Fibroblast of lung (primary cell): ENCODE measurements at regions not wholly inside any gene's neighbourhood (a gene's known extent, or its start where the extent isn't known, plus 50 kb on each side); places are given as distances from the start of the nearest gene placed in this dataset.

Experiments used
- DNase-seq, 2 donors: peaks; one replicate each; pipeline versions ENCODE4 v3.0.0 to v3.0.0-alpha.2; 2010; ENCODE audit warnings: low read depth in 2 of 2
- H2AFZ ChIP-seq: 2 replicates; pipeline ENCODE4 v1.5.1; 2012; ENCODE audit warnings: low read length, control low read depth, inconsistent platforms
- H3K27ac ChIP-seq: 2 replicates; pipeline ENCODE4 v1.5.1; 2011; ENCODE audit warnings: low read length, control low read depth; ENCODE audit not compliant: insufficient read depth
- H3K27me3 ChIP-seq: 2 replicates; pipeline ENCODE4 v1.5.1; 2011; ENCODE audit warnings: mild to moderate bottlenecking, low read length; ENCODE audit not compliant: control insufficient read depth, insufficient read depth
- H3K36me3 ChIP-seq: 2 replicates; pipeline ENCODE4 v1.5.1; 2011; ENCODE audit warnings: low read length; ENCODE audit not compliant: control insufficient read depth, insufficient read depth
- H3K4me1 ChIP-seq: 2 replicates; pipeline ENCODE4 v1.5.1; 2011; ENCODE audit warnings: low read length; ENCODE audit not compliant: control insufficient read depth, insufficient read depth; ENCODE audit errors: extremely low read depth
- H3K4me2 ChIP-seq: 2 replicates; pipeline ENCODE4 v1.5.1; 2011; ENCODE audit warnings: low read length, control low read depth; ENCODE audit not compliant: insufficient read depth; ENCODE audit errors: extremely low read depth
- H3K4me3 ChIP-seq, 4 experiments: fragments of 200-600 bp in 1 of 4; sonication (generic) in 1 of 4; replicated peaks in 1 of 4; 2 replicates each; pipeline ENCODE4 v1.5.1; 2011 to 2016; ENCODE audit warnings: low read length in 4 of 4, low read depth in 3 of 4, mild to moderate bottlenecking in 3 of 4, control low read depth in 2 of 4, inconsistent platforms in 1 of 4, mixed read lengths in 1 of 4; ENCODE audit not compliant: insufficient read depth in 1 of 4; ENCODE audit errors: control extremely low read depth in 1 of 4
- H3K79me2 ChIP-seq: 2 replicates; pipeline ENCODE4 v1.5.1; 2012; ENCODE audit warnings: mild to moderate bottlenecking, low read length, inconsistent platforms; ENCODE audit not compliant: control insufficient read depth, insufficient read depth
- H3K9ac ChIP-seq: 2 replicates; pipeline ENCODE4 v1.5.1; 2011; ENCODE audit warnings: mild to moderate bottlenecking, low read length, control low read depth; ENCODE audit not compliant: insufficient read depth
- H3K9me3 ChIP-seq: 2 replicates; pipeline ENCODE4 v1.5.1; 2012; ENCODE audit warnings: low read depth, low read length; ENCODE audit not compliant: control insufficient read depth, insufficient read depth
- H4K20me1 ChIP-seq: 2 replicates; pipeline ENCODE4 v1.5.1; 2011; ENCODE audit warnings: low read length; ENCODE audit not compliant: control insufficient read depth, insufficient read depth; ENCODE audit errors: extremely low read depth
- EZH2 ChIP-seq: IDR thresholded peaks from 2 replicates; pipeline ENCODE4 v1.5.1; 2012; ENCODE audit warnings: low read length, control low read depth, mild to moderate bottlenecking; ENCODE audit errors: missing control alignments
- TF ChIP-seq, protein P1 (sequence below), 2 donors: IDR thresholded peaks in 1 of 2; conservative IDR thresholded peaks in 1 of 2; 1 replicate in 1 of 2; 2 replicates in 1 of 2; pipeline ENCODE4 v1.5.1; 2011 to 2012; ENCODE audit warnings: low read length in 2 of 2, control low read depth in 1 of 2, inconsistent platforms in 1 of 2, low read depth in 1 of 2, mild to moderate bottlenecking in 1 of 2

- Histone ChIP-seq H4K20me1 (no peaks in the 10 kb centered on the region), H3K27ac (no peak overlapping the region), H3K9ac (no peak overlapping the region), H3K4me1 (no peaks in the 10 kb centered on the region), H3K4me2 (no peak overlapping the region), H3K27me3 (no peaks in the 10 kb centered on the region), H3K36me3 (no peaks in the 10 kb centered on the region), H3K79me2 (no peaks in the 10 kb centered on the region), H3K4me3 (no peak overlapping the region), H3K9me3 (no peaks in the 10 kb centered on the region), H2AFZ (no peak overlapping the region)
- DNase-seq: no peak
- TF ChIP-seq EZH2: no peak
- TF ChIP-seq, protein P1, sequence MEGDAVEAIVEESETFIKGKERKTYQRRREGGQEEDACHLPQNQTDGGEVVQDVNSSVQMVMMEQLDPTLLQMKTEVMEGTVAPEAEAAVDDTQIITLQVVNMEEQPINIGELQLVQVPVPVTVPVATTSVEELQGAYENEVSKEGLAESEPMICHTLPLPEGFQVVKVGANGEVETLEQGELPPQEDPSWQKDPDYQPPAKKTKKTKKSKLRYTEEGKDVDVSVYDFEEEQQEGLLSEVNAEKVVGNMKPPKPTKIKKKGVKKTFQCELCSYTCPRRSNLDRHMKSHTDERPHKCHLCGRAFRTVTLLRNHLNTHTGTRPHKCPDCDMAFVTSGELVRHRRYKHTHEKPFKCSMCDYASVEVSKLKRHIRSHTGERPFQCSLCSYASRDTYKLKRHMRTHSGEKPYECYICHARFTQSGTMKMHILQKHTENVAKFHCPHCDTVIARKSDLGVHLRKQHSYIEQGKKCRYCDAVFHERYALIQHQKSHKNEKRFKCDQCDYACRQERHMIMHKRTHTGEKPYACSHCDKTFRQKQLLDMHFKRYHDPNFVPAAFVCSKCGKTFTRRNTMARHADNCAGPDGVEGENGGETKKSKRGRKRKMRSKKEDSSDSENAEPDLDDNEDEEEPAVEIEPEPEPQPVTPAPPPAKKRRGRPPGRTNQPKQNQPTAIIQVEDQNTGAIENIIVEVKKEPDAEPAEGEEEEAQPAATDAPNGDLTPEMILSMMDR (conservative IDR thresholded peaks at IDR 0.05 in 1 of 2, IDR thresholded peaks at IDR 0.05 in 1 of 2; ENCODE audit: low read depth in 1 of 2, low read length in 2 of 2): no peak
Measured at GRCh38 chr3:65098400-65098799, 410.6 kb upstream of the ADAMTS9 start.

- no peaks in the 10 kb centered on the region for H3K27me3 ChIP-seq
- TF ChIP-seq, protein P1 (conservative IDR thresholded peaks at IDR 0.05 in 1 of 2, IDR thresholded peaks at IDR 0.05 in 1 of 2; ENCODE audit: low read depth in 1 of 2, low read length in 2 of 2): no peak
- TF ChIP-seq EZH2: no peak
- H4K20me1 ChIP-seq: no peaks in the 10 kb centered on the region
- H3K9ac ChIP-seq: no peak overlapping the region
- no peak overlapping the region for H3K27ac ChIP-seq
- H2AFZ ChIP-seq: no peak overlapping the region
- H3K4me3 ChIP-seq: no peak overlapping the region
- no peaks in the 10 kb centered on the region for H3K79me2 ChIP-seq
- H3K4me1 ChIP-seq: no peaks in the 10 kb centered on the region
- no peak for DNase-seq
- no peak overlapping the region for H3K4me2 ChIP-seq
- no peaks in the 10 kb centered on the region for H3K9me3 ChIP-seq
- no peaks in the 10 kb centered on the region for H3K36me3 ChIP-seq
Measured at GRCh38 chr3:65096110-65096745, 408.4 kb upstream of the ADAMTS9 start.

DNA sequence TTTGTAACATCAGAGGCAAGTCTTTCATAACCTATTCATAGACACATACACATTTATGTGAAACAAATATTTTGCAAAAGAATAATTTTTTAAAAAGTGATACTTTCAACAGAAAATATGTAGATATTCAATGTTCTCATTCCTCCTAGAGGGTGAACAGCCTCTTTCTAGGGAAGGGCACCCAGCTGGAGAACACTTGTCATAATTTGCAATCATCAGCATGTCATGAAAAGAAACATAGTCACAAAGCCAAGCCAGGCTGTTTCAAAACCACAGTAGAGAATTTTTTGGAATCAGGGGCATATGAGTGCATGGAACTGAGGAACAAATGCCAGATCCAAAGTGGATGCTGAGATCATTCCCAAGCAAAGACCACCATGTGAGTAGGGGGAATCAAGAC, 406.9 kb upstream of the ADAMTS9 start:
- Histone ChIP-seq H2AFZ (no peak overlapping the region), H3K9me3 (no peaks in the 10 kb centered on the region), H4K20me1 (no peaks in the 10 kb centered on the region), H3K4me2 (no peak overlapping the region), H3K9ac (no peak overlapping the region), H3K36me3 (no peaks in the 10 kb centered on the region), H3K4me1 (no peaks in the 10 kb centered on the region), H3K4me3 (no peak overlapping the region), H3K79me2 (no peaks in the 10 kb centered on the region), H3K27ac (no peak overlapping the region), H3K27me3 (no peaks in the 10 kb centered on the region)
- DNase-seq: no peak
- TF ChIP-seq, protein P1 (conservative IDR thresholded peaks at IDR 0.05 in 1 of 2, IDR thresholded peaks at IDR 0.05 in 1 of 2; ENCODE audit: low read depth in 1 of 2, low read length in 2 of 2): no peak
- no peak for TF ChIP-seq EZH2
